ENCODE measurements at regions not wholly inside any gene's neighbourhood (a gene's known extent, or its start where the extent isn't known, plus 50 kb on each side); places are given as distances from the start of the nearest gene placed in this dataset.

- Histone ChIP-seq H3K27me3 (ENCODE audit: control insufficient read depth, insufficient read depth, low read length) (peaks cover 2% of the 10 kb centered on the region), H3K36me3 (ENCODE audit: control insufficient read depth in 2 of 3, insufficient read depth in 3 of 3, low read length in 3 of 3) (no peaks in the 10 kb centered on the region), H3K4me1 (ENCODE audit: control insufficient read depth in 2 of 3, insufficient read depth in 2 of 3, low read depth in 1 of 3, low read length in 3 of 3) (no peaks in the 10 kb centered on the region), H3K9ac (ENCODE audit: low read length in 3 of 3) (no peak overlapping the region), H3K9me3 (ENCODE audit: control insufficient read depth in 2 of 3, insufficient read depth in 1 of 3, low read length in 3 of 3) (no peaks in the 10 kb centered on the region), H3K27ac (ENCODE audit: low read depth in 2 of 2, low read length in 2 of 2) (no peak overlapping the region), H3K4me3 (ENCODE audit: low read length in 3 of 3) (no peak overlapping the region)
- FAIRE-seq (no peak), DNase-seq (no peak)
- intact Hi-C loops (cut with DNase I) = no loop called here
- no peak for TF ChIP-seq CTCF (IDR thresholded peaks at IDR 0.05; ENCODE audit: borderline replicate concordance, extremely low read depth, insufficient read depth)
Observed at GRCh38 chr20:43252761-43253160, 63.1 kb upstream of the PTPRT start.

- no peak for TF ChIP-seq CTCF (IDR thresholded peaks at IDR 0.05; ENCODE audit: borderline replicate concordance, extremely low read depth, insufficient read depth)
- Histone ChIP-seq H3K27me3 (ENCODE audit: control insufficient read depth, insufficient read depth, low read length) (no peaks in the 10 kb centered on the region), H3K9me3 (ENCODE audit: control insufficient read depth in 2 of 3, insufficient read depth in 1 of 3, low read length in 3 of 3) (no peaks in the 10 kb centered on the region), H3K4me1 (ENCODE audit: control insufficient read depth in 2 of 3, insufficient read depth in 2 of 3, low read depth in 1 of 3, low read length in 3 of 3) (no peaks in the 10 kb centered on the region), H3K27ac (ENCODE audit: low read depth in 2 of 2, low read length in 2 of 2) (no peak overlapping the region), H3K36me3 (ENCODE audit: control insufficient read depth in 2 of 3, insufficient read depth in 3 of 3, low read length in 3 of 3) (no peaks in the 10 kb centered on the region), H3K4me3 (ENCODE audit: low read length in 3 of 3) (no peak overlapping the region), H3K9ac (ENCODE audit: low read length in 3 of 3) (no peak overlapping the region)
- no peak for FAIRE-seq
- no peak for DNase-seq
- intact Hi-C loops (cut with DNase I) = no loop called here
Observed at GRCh38 chr20:43248341-43248740, 58.6 kb upstream of the PTPRT start.

DNA sequence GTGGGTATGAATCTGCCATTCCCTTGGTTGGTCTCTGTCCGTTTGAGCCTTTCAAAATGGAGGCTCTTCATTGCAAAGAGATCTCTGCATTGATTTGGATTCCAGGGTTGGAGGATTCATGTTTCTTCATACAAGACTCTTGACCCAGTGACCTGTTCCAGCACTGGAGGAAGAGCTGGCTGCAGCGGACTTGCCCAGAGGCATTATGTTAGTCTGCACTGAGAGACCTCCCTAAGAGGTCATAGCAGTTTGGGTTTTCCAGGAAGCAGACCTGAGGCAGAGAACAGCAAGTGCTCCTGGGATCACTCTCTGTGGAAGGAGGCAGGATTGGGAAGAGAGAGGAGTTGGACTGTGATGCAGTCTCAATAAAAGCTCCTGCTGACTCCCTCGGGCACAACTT lies 57.7 kb upstream of the PTPRT start:
- no peaks in the 10 kb centered on the region for H3K9me3 ChIP-seq (ENCODE audit: control insufficient read depth in 2 of 3, insufficient read depth in 1 of 3, low read length in 3 of 3)
- no peak overlapping the region for H3K9ac ChIP-seq (ENCODE audit: low read length in 3 of 3)
- no peak for TF ChIP-seq CTCF (IDR thresholded peaks at IDR 0.05; ENCODE audit: borderline replicate concordance, extremely low read depth, insufficient read depth)
- DNase-seq (no peak), FAIRE-seq (no peak)
- no peak overlapping the region for H3K27ac ChIP-seq (ENCODE audit: low read depth in 2 of 2, low read length in 2 of 2)
- H3K4me1 ChIP-seq (ENCODE audit: control insufficient read depth in 2 of 3, insufficient read depth in 2 of 3, low read depth in 1 of 3, low read length in 3 of 3) = no peaks in the 10 kb centered on the region
- no peaks in the 10 kb centered on the region for H3K36me3 ChIP-seq (ENCODE audit: control insufficient read depth in 2 of 3, insufficient read depth in 3 of 3, low read length in 3 of 3)
- no peaks in the 10 kb centered on the region for H3K27me3 ChIP-seq (ENCODE audit: control insufficient read depth, insufficient read depth, low read length)
- intact Hi-C loops (cut with DNase I) = no loop called here
- H3K4me3 ChIP-seq (ENCODE audit: low read length in 3 of 3) = no peak overlapping the region

GRCh38 chr20:43244647-43245046 lies 54.9 kb upstream of the PTPRT start:
- intact Hi-C loops (cut with DNase I) = no loop called here
- Histone ChIP-seq H3K4me1 (ENCODE audit: control insufficient read depth in 2 of 3, insufficient read depth in 2 of 3, low read depth in 1 of 3, low read length in 3 of 3) (no peaks in the 10 kb centered on the region), H3K4me3 (ENCODE audit: low read length in 3 of 3) (no peak overlapping the region), H3K27me3 (ENCODE audit: control insufficient read depth, insufficient read depth, low read length) (no peaks in the 10 kb centered on the region), H3K9me3 (ENCODE audit: control insufficient read depth in 2 of 3, insufficient read depth in 1 of 3, low read length in 3 of 3) (no peaks in the 10 kb centered on the region), H3K36me3 (ENCODE audit: control insufficient read depth in 2 of 3, insufficient read depth in 3 of 3, low read length in 3 of 3) (no peaks in the 10 kb centered on the region), H3K27ac (ENCODE audit: low read depth in 2 of 2, low read length in 2 of 2) (no peak overlapping the region), H3K9ac (ENCODE audit: low read length in 3 of 3) (no peak overlapping the region)
- no peak for FAIRE-seq
- no peak for DNase-seq
- TF ChIP-seq CTCF (IDR thresholded peaks at IDR 0.05; ENCODE audit: borderline replicate concordance, extremely low read depth, insufficient read depth) = no peak
